KOPT-K1 (cell line): ENCODE measurements at regions not wholly inside any gene's neighbourhood (a gene's known extent, or its start where the extent isn't known, plus 50 kb on each side); places are given as distances from the start of the nearest gene placed in this dataset.

Experiments used
- H3K27ac ChIP-seq: fragments of 200-600 bp; sonication (generic); 2 replicates; pipeline ENCODE4 v1.5.1; 2016; ENCODE audit warnings: antibody characterized with exemption, mild to moderate bottlenecking, low read depth, low read length; ENCODE audit not compliant: poor library complexity, severe bottlenecking
- H3K36me3 ChIP-seq: fragments of 200-600 bp; sonication (generic); 2 replicates; pipeline ENCODE4 v1.5.1; 2017; ENCODE audit warnings: antibody characterized with exemption, mild to moderate bottlenecking, low read length, moderate library complexity; ENCODE audit not compliant: insufficient read depth
- H3K9me3 ChIP-seq: fragments of 200-600 bp; sonication (generic); 2 replicates; pipeline ENCODE4 v1.5.1; 2017; ENCODE audit warnings: antibody characterized with exemption, low read length, mild to moderate bottlenecking; ENCODE audit not compliant: insufficient read depth, poor library complexity, severe bottlenecking

DNA sequence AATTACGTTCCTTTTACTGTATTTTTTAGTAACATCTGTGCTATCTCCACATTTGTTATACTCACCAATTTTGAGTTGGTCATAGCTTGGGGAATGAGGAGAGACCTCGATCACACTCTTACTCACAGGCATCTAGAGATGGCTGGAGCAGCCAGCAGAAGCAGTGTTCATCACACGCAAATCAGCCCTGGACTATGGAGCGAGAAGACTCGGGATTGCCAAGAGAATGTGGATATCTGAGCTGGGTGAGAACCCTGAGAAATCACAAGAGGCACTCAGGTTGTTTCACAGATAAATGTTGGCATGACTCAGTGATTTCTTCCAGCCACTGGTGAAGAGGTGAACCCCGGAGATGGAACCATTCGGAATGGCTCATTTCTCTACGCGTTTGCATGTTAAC, 820.1 kb upstream of the IGFBP3 start:
- H3K36me3 ChIP-seq = no peaks in the 10 kb centered on the region
- H3K9me3 ChIP-seq = no peaks in the 10 kb centered on the region
- no peak overlapping the region for H3K27ac ChIP-seq

GRCh38 chr7:46739518-46740234, 818.6 kb upstream of the IGFBP3 start:
- no peaks in the 10 kb centered on the region for H3K36me3 ChIP-seq
- no peaks in the 10 kb centered on the region for H3K9me3 ChIP-seq
- H3K27ac ChIP-seq = no peak overlapping the region

GRCh38 chr7:46738796-46739195, 817.7 kb upstream of the IGFBP3 start:
- H3K9me3 ChIP-seq = no peaks in the 10 kb centered on the region
- no peak overlapping the region for H3K27ac ChIP-seq
- H3K36me3 ChIP-seq = no peaks in the 10 kb centered on the region

DNA sequence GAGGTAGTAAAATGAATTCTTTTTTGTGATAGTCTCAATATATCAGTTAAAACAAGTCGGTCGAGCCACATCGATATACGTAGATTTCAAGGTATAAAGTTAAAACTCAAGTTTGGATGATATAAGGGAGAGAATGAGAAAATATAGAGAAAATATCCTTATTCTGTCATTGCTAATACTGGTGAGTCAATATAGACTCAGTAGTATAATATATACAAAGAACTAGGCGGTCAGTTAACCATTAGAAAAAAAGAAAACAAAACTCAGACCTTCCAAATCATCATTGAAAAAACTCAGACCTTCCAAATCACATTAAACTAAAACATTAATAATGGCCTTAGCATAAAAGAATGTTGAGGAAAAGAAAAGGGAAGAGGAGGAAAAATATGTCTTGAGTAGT, 817.1 kb upstream of the IGFBP3 start:
- Histone ChIP-seq H3K36me3 (no peaks in the 10 kb centered on the region), H3K27ac (no peak overlapping the region), H3K9me3 (no peaks in the 10 kb centered on the region)

- H3K27ac ChIP-seq = no peak overlapping the region
- H3K9me3 ChIP-seq = no peaks in the 10 kb centered on the region
- no peaks in the 10 kb centered on the region for H3K36me3 ChIP-seq
These were observed 804.8 kb upstream of the IGFBP3 start for GRCh38 chr7:46725838-46726237.

DNA sequence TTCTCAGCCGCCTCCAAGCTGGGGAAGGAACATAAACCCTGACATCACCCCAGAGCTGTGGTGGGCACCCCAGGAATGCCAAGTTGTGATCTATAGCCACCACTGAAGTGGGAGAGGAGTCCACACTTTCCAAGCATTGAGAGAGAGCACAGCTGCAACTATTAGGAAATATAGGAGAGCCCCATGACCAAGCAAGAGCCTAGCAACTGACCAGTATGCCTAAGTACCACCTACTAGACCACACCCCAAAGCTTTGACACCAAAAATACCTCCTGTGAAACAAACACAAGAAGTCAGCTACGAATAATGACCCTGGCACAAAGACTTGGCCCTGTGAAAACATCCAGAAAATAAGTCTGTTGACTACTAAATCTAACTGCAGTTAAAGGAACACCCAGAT, 804.1 kb upstream of the IGFBP3 start:
- Histone ChIP-seq H3K9me3 (no peaks in the 10 kb centered on the region), H3K36me3 (no peaks in the 10 kb centered on the region), H3K27ac (no peak overlapping the region)

- Histone ChIP-seq H3K27ac (no peak overlapping the region), H3K9me3 (no peaks in the 10 kb centered on the region), H3K36me3 (no peaks in the 10 kb centered on the region)
These were observed 802.7 kb upstream of the IGFBP3 start for GRCh38 chr7:46723742-46724141.

- Histone ChIP-seq H3K9me3 (no peaks in the 10 kb centered on the region), H3K27ac (no peak overlapping the region), H3K36me3 (no peaks in the 10 kb centered on the region)
These were observed 801.9 kb upstream of the IGFBP3 start for GRCh38 chr7:46723003-46723402.

DNA sequence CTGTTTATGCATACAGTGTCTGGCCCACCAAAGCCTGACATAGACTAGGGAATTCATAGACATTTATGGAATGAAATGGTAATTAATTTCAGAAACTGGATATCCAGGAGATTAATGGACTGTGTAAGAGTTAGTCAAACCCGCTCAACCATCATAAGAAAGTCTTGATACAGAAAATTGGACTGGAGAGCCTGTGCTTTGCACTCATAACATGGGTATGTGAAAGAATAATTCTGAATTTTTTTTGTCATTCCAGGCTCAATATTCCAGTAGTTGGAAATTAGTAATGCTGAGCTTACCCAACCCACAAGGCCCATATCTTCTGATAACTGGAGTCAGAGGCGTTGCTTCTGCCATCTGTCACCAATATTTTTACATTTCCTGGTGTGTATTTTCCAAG, 799.7 kb upstream of the IGFBP3 start:
- Histone ChIP-seq H3K27ac (no peak overlapping the region), H3K9me3 (no peaks in the 10 kb centered on the region), H3K36me3 (no peaks in the 10 kb centered on the region)

GRCh38 chr7:46719616-46720015, 798.5 kb upstream of the IGFBP3 start:
- H3K36me3 ChIP-seq = no peaks in the 10 kb centered on the region
- H3K9me3 ChIP-seq = no peaks in the 10 kb centered on the region
- H3K27ac ChIP-seq = no peak overlapping the region

- Histone ChIP-seq H3K27ac (no peak overlapping the region), H3K9me3 (no peaks in the 10 kb centered on the region), H3K36me3 (no peaks in the 10 kb centered on the region)
These were observed 795.9 kb upstream of the IGFBP3 start for GRCh38 chr7:46716926-46717325.

DNA sequence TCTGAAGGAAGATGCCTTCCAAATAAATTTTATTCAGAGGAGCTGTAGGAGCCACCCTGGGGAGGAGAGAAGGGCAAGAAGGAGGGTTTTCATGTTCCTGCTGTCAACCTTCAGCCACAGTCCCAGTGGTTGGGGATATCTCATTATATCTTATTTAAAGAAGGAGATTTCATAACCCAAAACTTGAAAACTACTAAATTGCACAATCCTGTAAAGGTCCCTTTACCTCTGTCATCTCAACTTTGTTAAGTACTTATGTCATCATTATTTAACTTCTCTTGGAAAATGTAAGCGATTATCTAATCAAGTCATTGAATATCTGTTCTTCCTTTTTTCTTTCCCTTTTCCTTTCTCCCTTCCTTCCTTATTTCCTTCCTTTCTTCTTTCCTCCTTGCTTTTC, 794.5 kb upstream of the IGFBP3 start:
- Histone ChIP-seq H3K36me3 (no peaks in the 10 kb centered on the region), H3K9me3 (no peaks in the 10 kb centered on the region), H3K27ac (no peak overlapping the region)

GRCh38 chr7:46714904-46715303, 793.8 kb upstream of the IGFBP3 start:
- Histone ChIP-seq H3K9me3 (no peaks in the 10 kb centered on the region), H3K36me3 (no peaks in the 10 kb centered on the region), H3K27ac (no peak overlapping the region)

DNA sequence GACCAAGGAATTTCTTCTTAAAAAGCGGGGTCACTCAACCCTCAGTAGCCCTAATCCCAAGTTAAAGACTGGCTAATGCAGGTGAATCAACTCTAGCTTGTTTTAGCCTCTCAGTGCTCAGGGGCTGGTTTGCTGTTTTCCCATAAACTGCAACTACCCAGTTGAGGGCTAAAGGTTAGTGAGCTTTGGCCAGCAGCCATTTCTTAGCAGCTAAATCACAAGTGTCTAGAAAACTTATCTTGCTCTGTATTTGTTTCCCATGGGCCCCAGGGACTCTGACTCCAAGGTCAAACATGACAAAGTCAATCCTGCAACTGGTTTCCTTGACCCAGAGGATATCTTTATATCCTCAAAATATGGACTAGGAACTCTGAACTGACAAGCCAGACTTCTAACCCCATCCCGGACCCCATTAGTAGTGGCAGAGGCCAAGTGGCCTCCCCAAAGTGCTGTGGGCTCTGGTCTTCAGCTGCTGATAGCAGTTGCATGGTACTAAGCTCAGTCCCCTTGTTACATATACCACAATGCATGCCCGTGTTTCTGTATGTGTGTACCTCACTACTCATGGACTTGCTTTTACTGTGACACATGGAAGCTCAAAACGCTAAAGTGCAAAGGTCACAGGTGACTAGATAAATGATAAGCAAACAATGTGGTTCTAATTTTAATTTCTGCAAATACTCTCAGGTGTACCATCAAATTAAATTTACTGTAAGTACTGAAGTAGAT, 793.0 kb upstream of the IGFBP3 start:
- Histone ChIP-seq H3K36me3 (no peaks in the 10 kb centered on the region), H3K9me3 (no peaks in the 10 kb centered on the region), H3K27ac (no peak overlapping the region)

DNA sequence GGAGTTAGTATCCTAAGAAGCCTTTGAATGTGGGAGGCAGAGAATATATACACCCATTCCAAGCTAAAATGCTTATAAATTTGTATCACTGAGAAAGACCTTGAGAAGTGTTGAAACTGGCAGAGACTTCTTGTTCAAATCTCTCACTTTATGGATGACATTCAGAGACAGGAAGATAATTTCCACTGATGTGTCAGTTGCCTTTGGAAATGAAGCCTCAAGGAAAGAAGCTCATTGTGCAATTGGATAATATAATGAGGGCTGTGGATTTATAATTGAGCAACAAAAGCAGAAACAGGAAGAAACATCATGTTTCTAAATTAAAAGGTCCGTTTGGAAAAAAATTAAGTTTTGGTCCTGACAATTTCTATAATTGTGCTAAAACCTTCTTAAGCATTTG, 789.9 kb upstream of the IGFBP3 start:
- no peak overlapping the region for H3K27ac ChIP-seq
- no peaks in the 10 kb centered on the region for H3K36me3 ChIP-seq

GRCh38 chr7:46707973-46708372, 786.9 kb upstream of the IGFBP3 start:
- no peak overlapping the region for H3K27ac ChIP-seq
- H3K9me3 ChIP-seq = no peaks in the 10 kb centered on the region
- H3K36me3 ChIP-seq = no peaks in the 10 kb centered on the region

More for the DNA sequence above, 789.9 kb upstream of the IGFBP3 start:
- H3K9me3 ChIP-seq = no peaks in the 10 kb centered on the region
